GM19025 (cell line): ENCODE measurements at regions not wholly inside any gene's neighbourhood (a gene's known extent, or its start where the extent isn't known, plus 50 kb on each side); places are given as distances from the start of the nearest gene placed in this dataset.

Experiments
- ATAC-seq: cut with Tn5 transposase; IDR thresholded peaks from one replicate; pipeline ENCODE4 v1.9.1; 2021; ENCODE audit warnings: mild to moderate bottlenecking, low read depth, moderate library complexity; ENCODE audit not compliant: unreplicated experiment

DNA sequence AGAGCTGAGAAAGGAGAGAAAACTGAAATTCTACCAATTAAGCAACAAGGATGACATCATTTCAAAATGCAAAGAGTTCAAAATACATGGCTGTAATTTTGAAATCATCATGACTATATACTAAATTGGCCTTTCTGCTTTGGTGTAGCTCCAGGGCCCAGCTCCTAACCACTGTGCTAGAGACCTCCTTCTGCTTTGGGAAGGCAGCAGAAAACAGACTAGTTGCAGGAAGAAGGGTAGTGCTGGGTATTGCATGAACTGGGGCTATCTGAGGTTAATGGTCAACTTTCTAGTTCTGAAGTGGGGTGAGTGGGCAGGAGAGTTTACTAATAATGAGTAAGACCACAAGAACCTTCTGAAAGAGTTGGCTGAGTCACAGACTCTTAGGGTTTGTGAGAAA, 66.2 kb downstream of the PTGER2 start:
- ATAC-seq = peak; percentile 99
